Keratinocyte (primary cell): ENCODE measurements at regions not wholly inside any gene's neighbourhood (a gene's known extent, or its start where the extent isn't known, plus 50 kb on each side); places are given as distances from the start of the nearest gene placed in this dataset.

ENCODE experiments used
- EZH2 ChIP-seq: IDR thresholded peaks from one replicate; pipeline ENCODE4 v1.6.1; 2012; ENCODE audit warnings: inconsistent platforms, mild to moderate bottlenecking, low read length, moderate library complexity
- TF ChIP-seq, protein P1 (sequence below), 3 experiments: IDR thresholded peaks in 1 of 3; conservative IDR thresholded peaks in 1 of 3; optimal IDR thresholded peaks in 1 of 3; 2 replicates in 2 of 3; 3 replicates in 1 of 3; pipeline versions ENCODE3 to v1.5.1; 2011; ENCODE audit warnings: low read length in 3 of 3, mild to moderate bottlenecking in 3 of 3, moderate library complexity in 2 of 3, control low read depth in 1 of 3, inconsistent platforms in 1 of 3; ENCODE audit not compliant: insufficient read depth in 2 of 3; ENCODE audit errors: extremely low read depth in 1 of 3

DNA sequence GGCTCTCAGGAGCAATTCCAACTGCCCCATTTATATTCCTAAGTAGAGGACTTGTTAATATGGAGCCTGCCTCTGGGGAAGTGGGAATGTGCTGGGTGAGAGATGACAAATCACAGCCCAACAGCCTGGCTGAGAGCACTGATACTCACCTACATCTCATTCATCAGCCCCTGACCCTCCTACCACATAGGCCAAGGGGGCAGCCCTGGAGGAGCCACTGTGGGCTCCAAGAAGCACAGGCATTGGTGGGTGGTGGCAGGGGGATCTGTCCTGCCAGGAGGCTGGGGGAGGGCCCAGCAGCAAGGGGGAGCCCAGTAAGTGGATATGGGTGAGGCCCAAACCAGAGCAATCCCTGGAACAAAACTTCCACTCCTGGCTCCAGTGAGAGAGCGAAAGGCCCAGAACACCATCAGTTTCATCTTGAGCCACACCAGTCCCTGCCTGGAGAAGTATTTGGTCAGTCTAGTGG lies 79.7 kb downstream of the BUD13 start:
- TF ChIP-seq, protein P1, sequence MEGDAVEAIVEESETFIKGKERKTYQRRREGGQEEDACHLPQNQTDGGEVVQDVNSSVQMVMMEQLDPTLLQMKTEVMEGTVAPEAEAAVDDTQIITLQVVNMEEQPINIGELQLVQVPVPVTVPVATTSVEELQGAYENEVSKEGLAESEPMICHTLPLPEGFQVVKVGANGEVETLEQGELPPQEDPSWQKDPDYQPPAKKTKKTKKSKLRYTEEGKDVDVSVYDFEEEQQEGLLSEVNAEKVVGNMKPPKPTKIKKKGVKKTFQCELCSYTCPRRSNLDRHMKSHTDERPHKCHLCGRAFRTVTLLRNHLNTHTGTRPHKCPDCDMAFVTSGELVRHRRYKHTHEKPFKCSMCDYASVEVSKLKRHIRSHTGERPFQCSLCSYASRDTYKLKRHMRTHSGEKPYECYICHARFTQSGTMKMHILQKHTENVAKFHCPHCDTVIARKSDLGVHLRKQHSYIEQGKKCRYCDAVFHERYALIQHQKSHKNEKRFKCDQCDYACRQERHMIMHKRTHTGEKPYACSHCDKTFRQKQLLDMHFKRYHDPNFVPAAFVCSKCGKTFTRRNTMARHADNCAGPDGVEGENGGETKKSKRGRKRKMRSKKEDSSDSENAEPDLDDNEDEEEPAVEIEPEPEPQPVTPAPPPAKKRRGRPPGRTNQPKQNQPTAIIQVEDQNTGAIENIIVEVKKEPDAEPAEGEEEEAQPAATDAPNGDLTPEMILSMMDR (optimal IDR thresholded peaks at IDR 0.05 in 1 of 3, IDR thresholded peaks at IDR 0.05 in 1 of 3, conservative IDR thresholded peaks at IDR 0.05 in 1 of 3; ENCODE audit: extremely low read depth in 1 of 3, insufficient read depth in 2 of 3, low read length in 3 of 3): no peak
- no peak for TF ChIP-seq EZH2
